Germinal center (tissue), 1 donor: ENCODE measurements at regions not wholly inside any gene's neighbourhood (a gene's known extent, or its start where the extent isn't known, plus 50 kb on each side); places are given as distances from the start of the nearest gene placed in this dataset.

Experiments used
- DNase-seq: peaks from one replicate; pipeline ENCODE4 v3.0.0; 2012; ENCODE audit warnings: mixed read lengths, low spot score

DNA sequence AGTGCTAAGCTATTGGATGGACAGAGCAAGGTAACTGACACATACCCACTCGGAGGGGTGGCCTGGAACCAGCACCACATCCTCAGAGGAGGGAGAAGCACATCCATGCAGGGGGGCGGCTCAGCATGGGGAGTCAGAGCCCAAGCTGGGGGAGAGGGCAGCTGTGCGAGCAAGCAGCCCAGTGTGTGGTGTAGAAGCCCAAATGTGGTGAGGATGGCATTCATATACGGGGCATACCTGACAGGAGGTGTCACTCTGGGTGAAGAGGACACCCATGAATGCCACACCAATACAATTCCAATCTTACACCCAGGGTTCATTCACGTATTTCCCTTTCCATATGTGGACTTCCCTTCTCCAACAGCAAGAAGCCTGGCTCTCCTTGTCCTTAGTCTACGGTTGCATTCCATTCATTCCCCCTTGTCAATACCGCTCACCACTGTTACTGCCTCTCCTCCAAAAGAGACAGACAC lies 58.7 kb upstream of the ACAN start:
- DNase-seq = no peak

- DNase-seq = no peak
Observed at GRCh38 chr15:88745065-88745464, 58.2 kb upstream of the ACAN start.

- DNase-seq = no peak
Observed at GRCh38 chr15:88745696-88746095, 57.5 kb upstream of the ACAN start.

- no peak for DNase-seq
Observed at GRCh38 chr15:88746451-88746850, 56.8 kb upstream of the ACAN start.

DNA sequence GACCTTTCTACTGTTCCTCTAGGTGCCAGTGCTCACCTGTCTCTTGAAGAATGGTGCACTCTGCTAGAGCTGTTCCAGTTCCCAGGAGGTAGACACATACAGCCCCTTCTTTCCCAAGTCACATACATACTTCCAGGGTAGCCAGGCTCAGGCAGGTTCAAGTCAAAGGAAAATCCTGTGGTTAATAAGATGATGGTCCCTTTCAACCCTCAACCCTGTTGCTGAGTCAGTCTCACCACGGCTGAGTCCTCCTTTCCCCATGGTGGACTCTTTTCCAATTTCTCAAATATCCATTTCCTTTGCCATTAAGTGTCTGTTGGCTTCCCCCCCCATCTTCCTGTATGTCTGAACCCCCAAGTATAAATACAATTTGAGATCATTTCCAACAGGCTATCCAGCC lies 56.1 kb upstream of the ACAN start:
- no peak for DNase-seq

GRCh38 chr15:88747631-88748030 lies 55.6 kb upstream of the ACAN start:
- DNase-seq = no peak

- no peak for DNase-seq
Observed at GRCh38 chr15:88748081-88748480, 55.2 kb upstream of the ACAN start.

GRCh38 chr15:88748651-88749050 lies 54.6 kb upstream of the ACAN start:
- no peak for DNase-seq

- DNase-seq = no peak
Observed at GRCh38 chr15:88749699-88750098, 53.5 kb upstream of the ACAN start.

GRCh38 chr15:88752501-88752900 lies 50.7 kb upstream of the ACAN start:
- DNase-seq = no peak

- no peak for DNase-seq
Observed at GRCh38 chr15:88752951-88753350, 50.3 kb upstream of the ACAN start.
